Inferior parietal cortex (tissue), 1 donor: ENCODE measurements at regions not wholly inside any gene's neighbourhood (a gene's known extent, or its start where the extent isn't known, plus 50 kb on each side); places are given as distances from the start of the nearest gene placed in this dataset.
"Not testable (repeated sequence)": the region's sequence is repeated elsewhere in the genome, so short reads cannot be mapped to it uniquely, and the experiment has no call there.

Source experiments
- DNase-seq: peaks from one replicate; pipeline ENCODE4 v3.0.0-alpha.2; 2016; ENCODE audit errors: extremely low spot score

DNA sequence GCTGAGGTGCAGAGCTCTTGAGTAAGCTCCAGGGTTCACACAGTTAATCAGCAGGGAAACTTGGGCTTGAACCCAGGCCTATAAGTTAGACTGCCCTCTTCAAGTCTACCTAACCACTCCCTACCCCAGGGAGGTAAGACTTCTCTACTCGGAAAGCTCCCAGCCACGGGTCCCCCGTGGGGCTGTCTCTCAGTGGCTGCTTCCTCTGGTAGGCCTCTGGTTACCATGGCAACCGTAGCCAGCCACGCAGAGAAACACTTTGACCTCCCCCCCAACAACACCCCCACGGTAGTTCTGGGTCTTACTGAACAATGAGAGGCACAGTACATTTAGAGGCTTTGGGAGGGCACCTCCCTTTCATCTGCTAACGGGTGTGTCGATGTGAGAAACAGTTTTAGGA is 245.2 kb downstream of the AACS start:
- DNase-seq: no peak

DNA sequence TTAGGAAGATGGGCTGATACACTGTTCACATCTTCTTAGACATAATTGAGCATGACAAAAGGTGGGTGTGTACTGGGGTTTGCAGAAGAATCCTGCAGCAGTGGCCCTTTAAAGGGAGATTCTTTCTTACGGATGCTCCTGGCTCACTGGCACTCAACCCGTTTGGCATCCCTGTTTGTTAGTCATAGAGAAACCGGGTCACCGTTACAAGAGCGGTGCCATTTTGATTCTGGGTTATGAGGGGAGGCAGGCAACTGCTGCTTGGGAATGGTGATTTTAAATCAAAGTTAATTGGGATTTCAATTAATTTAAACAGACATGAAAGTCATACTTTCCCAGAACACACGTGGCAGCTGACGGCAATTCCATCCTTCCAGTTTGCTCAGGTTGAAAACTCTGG is 245.8 kb downstream of the AACS start:
- no peak for DNase-seq

DNA sequence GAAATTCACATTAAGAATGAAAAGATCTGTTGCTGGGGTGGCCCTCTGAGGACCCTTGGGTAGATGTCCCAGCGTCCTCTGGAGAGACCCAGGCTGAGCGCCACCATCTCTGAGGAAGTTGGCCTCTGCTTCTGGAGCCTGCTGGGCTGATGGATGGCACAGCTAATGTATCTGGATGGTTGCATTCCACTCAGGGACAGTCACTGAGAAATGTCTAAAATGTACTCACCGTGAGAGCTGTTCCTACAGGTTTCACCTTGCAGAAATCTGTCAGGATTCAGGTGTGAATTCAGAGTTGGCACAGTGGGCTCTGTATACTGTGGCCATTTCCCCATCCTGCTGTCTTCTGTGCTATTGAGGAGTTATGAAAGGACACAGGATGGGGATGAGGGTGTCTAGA is 247.2 kb downstream of the AACS start:
- DNase-seq: no peak

DNA sequence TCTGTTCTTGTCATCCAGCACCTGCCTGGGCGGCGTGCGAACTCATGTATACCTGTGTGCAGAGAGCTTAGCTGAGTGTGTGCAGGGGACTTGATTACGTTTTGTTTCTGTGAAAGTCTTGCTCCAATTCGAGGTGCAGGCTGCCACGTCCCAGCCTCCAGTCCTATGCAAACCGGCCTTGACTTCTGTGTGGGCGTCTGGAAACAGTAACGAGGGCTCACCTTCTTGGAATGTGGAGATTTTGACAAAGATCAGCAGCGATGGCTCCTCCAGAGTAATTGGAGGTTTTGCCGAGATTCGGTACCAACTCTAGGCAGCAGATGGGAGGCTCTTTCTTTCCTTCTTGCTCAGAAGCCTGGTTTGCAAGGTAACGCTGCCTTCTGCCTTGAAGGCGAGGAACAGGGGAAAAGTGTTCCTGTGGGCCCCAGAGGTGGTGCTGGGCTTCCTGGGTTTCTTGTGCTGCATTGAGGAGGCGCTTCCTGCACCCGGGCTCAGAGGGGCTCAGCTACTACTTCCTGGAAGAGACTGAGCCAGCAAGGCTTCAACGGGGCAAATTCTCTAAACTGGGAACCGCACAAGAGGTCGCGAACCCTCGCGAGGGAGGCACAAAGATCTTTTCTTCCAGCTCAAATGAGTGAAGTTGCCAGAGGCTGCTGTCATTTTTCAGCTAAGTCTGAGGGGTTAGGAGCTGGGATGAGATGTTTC is 249.0 kb downstream of the AACS start:
- DNase-seq: no peak

DNA sequence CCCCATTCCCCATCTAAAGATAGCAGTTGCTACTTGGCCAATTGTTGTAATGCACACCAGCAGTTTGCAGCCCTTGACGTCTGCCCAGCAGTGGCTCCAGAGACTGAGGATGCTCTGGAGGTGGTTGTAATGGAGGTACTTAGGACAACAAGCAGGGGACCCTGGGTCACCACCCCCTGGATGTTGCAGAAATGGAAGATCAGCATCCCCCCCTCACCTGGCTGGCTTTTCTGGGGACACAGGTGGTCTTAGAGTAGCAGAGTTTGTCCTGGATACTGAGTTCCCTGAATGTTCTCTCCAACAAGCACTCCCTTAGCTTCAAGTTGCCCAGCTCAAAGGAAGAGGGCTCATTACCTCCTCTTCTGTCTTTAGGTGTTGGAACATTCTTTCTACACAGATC is 250.5 kb downstream of the AACS start:
- no peak for DNase-seq

DNA sequence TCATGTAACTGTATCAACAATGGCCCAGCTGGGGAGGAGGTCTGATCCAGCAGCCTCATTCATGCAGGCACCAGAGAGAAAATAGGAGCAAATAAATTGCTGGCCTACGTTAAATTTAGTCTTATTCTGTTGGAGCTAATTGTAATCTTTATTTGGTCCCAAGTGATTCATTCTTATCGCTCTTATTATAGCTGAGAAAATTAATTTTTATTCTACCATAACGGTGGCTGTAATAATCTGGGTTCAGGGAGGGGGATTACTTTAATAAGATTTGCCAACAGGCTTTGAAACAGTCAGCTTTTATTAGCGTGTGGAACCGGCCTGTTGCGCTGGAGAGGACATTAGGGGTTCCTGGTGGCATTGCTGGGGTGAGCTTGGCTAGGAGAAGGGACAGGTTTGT is 254.9 kb downstream of the AACS start:
- DNase-seq: no peak

DNA sequence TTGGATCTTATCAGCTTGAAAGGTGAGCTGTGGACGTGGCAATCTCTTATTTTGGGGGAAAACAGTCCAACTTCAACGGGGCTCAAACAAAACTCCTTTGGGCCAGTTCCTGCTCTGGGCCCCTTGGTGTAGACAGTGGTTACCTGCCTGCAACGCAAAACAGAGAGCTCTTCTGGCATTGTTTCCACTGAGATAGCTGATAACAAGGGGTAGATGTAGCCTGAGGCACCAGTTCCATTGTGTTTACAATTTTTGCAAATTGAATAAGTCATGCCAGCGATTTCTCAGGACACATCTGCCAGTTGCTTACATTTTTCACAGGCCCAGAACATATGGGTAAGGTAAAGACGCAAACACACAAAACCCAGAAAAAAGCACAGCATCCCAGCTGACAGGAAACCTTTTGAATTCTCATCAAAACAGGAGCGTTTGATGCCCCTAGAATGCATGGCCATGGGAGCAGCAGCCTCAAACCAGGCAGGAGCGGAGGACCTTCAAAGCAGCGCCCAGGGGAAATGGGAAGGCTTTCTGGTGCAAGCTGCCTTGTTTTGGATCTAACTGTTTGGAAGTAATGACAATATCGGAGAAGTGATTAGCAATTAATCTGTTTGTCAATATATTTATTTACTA is 259.7 kb downstream of the AACS start:
- no peak for DNase-seq

DNA sequence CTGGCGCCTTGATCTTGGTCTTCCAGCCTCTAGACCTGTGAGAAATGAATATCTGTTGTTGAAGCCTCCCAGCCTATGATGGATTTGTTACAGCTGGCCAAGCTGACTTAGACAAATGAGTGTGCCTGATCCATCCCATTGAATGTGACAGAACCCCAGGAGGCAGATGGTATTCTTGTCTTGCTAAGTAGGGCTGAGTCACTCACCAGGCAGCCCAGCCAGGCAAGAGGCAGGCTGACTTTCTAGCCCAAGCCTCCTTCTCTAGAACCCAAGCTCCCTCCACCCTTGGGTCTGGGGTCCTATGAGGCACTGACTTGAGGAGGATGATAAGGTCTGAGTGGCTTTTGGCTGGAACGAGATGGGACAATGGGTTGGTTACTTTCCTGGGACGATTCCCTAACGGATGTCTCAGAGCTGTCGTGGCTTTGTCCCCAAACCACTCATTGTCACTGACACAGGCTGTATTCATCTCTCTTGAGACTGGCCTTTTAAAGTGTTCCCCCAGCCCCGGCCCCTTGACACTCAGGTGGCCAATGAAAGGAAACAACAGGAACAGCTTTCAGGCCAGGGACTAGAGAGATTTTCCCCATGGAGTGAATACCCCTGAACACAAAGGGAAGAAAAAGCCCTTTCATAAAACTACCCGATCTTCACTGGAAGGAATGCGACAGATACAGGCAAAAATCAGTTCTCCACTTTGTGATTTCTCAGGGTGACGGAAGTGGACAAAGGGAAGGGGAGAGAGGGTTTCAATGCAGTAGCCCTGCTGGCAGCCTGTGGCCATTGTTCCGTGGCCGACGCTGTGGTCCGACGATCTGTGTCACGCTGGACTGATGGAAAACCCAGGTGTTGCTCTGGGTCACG is 264.2 kb downstream of the AACS start:
- no peak for DNase-seq

DNA sequence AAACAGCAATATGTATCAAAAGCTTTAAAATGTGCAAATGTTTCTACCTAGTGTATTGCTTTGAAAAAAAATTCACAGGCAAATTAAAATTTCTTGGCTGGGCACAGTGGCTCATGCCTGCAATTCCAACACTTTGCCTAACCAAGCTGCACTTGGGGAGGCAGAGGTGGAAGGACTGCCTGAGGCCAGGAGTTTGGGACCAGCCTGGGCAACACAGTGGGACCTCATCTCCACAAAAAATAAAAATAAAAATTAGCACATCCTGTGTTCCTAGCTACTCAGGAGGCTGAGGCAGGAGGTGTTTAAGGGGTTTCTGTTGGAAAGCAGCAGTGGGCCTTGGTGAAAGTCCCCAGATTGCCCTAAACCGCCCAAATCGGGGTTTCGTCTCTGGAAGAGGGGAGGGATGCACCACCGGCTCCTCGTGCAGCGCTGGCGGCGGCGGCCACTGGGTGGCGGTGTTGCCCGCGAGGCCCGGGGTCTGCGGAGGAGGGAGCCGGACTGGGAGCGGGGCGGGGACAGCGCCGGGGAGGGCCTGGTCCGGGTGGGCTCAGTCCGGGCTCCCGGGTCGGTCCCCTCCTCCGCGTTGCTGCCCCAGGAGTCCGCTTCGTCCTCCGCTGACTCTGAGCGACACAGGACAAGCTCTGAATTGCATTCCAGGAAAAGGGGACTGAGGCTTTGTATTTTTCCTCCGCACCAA is 265.6 kb downstream of the AACS start:
- peak; percentile 74 for DNase-seq

DNA sequence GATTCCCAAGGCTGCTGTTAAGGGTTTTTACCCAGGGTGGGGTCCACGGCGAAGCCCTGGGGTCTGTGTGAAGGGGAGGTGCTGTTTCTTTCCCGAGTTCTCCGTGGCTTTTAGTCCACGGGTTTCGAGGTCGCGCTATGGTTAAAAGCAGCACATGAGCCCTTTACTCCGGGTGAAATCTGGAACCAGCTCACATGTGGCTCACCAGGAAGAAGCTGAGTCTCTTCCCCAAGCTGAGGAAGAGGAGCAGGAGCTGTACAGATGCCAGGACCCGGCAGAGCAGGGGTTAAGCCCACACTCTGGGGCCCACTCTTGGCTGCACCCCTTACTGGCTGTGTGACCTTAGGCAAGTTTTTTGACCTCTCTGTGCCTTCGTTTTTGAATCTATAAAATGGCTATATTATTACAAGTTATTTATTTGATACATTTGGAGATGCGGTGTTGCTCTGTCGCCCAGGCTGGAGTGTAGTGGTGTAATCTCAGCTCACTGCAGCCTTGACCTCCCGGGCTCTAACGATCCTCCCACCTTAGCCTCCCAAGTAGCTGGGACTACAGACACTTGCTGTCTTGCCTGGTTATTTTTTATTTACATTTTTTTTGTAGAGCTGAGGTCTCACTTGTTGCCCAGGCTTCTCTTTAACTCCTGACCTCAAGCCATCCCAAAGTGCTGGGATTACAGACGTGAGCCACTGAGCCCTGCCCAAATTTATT is 266.3 kb downstream of the AACS start:
- DNase-seq: no peak

DNA sequence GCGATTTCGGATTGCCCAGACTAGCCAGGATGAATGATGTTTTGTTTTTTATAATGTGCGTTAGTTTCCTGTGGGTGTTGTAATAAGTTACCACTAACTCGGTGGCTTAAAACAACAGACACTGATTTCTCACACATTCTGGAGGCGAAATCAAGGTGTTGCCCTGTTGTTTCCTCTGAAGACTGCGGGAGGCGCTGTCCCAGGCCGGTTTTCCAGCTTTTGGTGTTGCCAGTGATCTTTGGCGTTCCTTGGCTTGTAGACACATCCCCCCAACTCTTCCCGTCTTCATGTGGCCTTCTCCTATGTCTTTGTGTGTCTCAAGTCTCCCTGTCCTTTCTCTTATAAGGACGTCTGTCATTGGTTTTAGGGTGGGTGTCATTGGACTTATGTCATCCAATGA is 267.7 kb downstream of the AACS start:
- no peak for DNase-seq

DNA sequence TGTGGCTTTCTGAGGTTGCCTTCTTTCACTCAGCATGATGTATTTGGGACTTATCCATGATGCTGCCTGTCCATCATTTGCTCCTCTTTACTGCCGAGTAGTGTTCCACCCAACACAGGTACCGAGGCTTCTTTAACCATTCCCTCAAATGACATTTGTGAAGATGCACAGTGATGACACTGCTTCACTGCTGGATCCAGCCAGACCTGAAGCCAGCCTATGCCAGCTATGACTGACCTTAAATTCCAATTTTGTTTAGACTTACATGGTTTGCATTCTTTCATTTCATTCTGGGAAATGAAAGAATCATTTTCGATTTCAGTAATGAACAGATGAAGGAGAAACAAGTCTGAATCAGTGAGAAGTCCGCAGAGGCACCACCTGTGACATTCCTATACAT is 271.0 kb downstream of the AACS start:
- no peak for DNase-seq

DNA sequence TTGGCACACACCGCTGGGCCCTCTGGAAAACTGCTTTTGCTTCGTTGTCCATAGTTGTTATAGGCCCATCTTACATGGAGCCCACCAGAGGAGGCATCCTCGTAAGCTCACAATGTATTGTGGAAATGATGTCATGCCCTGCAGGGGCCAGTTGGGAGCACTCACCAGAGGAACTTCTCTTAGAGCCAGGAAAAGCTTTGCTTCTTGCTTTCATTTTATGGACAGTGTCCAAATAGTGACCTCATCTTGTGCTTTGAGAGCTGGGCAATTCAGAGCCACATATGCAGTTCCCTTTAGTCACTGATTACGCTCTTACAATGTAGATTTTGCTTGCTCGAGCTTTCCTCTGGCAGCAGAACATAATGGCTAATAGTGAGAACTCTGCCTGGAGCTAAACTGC is 275.6 kb downstream of the AACS start:
- DNase-seq: peak; percentile 75

DNA sequence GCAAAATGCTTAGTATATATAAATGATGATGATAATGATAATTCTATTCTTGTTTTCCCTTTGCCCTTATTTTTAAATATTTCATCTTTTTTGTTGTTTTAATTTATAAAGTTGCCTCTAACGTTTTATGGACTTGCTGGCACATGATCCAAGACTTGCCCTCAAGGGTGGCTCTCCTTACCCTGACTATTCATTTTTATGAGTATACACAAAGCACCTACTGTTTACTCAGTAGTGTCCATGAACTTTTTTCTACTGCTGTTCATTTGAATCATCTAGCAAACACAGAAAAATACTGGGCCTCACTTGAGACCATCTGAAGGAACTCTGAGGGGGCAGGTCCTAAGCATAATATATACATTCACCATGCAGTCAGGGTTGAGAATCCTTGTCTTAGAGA is 276.2 kb downstream of the AACS start:
- DNase-seq: no peak

DNA sequence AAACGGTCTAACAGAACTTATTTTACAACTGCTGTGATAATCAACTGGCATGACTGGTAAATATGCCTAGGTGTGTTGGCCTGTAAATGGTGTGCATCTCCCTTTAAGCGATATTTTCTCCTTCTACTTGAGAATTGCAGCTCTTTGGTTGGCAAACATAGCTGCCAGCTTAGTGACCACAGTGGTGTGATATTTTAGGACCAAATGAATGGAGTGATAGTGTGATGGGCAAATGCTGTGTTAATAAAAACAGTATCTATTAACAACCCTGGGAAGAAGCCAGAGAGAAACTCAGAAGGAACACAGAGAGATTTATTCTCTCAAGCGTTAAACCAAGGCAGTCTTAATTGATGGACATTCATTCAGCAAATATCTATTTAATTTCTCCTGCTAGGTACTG is 278.4 kb downstream of the AACS start:
- DNase-seq: no peak

DNA sequence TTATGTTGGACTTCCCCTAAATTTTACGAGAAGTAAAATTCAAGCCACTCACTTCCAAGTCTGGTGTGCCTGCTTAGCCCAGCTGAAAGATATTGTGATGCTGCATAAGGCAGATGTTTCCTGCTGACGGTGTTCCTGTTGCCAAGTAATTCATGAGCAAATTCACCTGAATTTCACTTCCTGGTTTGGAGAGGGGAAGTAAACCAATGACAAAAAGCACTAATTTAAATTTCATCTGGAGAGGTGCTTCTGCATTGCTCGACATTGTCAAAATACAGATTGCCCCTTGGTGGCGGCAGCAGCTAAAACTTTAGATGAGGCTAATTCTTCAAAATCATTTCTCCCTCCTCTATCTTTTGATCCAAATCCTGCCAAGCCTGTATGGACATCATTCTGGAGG is 281.1 kb downstream of the AACS start:
- DNase-seq: peak; percentile 79

DNA sequence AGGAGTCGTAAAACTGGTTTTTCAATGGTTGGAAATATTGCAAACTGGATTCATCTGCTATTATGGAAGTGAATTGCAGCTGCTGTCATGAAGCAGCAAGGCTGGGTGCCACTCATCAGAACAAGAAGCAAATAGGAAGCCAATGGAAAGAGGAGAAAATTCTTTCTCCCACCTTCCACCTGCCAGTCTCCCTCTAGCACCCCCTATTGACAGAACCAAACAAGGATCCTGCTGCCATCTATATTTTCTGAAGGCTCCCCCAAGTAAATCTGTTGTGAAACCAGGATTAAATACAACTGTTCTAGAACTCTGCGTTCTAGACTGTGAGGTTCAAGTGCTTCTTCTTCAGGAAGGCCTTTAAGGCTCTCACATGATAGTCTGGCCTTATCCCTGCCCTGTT is 286.6 kb downstream of the AACS start:
- no peak for DNase-seq

DNA sequence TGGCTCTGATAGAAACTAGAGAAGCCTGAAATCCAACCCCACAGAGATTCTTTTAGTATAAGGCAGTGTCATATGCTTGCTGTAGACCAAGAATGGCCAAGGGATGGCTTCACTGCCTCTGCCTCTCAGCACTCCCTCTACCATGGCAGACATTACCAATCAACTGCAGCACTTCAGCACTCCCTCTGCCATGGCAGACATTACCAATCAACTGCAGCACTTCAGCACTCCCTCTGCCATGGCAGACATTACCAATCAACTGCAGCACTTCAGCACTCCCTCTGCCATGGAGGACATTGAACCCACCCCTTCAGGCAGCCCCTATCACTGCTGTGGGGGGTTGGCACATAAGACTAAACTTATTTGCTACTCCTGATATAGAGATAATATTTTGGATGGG is 287.8 kb downstream of the AACS start:
- not testable (repeated sequence) for DNase-seq

DNA sequence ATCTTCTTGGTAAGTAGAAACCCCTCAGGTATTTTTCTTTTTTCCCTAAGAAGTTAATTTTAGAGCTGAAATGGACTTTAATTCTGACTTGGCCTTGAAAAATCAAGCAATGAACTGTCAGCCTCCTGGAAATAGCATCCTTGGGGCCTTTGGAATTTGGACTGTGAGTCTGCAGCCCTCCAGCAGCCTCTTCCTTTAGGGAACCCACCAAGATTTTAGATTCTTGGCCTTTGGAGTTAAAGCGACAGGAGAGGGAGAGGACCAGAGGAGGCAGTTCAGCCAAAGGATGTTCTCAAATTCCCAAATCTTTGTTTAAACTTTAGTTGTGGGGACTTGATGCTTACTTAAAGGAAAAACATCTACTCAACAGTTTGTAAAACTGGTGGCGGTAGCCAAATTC is 288.6 kb downstream of the AACS start:
- no peak for DNase-seq

DNA sequence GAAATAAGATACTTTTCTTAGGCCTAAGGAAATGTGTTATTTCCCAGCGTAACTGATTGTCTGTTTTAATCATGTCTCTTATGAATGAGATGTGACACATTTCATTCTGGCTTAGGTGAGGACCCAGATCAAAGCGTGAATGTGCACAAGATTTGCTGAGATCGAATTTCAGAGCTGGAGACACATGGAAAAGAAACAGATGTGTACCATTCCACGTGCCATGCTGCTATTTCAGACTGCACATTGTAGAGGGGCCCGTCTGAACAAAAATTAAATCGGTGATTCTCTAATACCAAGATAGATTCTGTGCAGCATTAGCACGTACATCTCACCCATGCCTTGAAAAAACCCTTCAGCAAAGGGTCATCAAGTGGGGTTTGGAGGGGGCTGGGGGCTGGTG is 290.4 kb downstream of the AACS start:
- no peak for DNase-seq

DNA sequence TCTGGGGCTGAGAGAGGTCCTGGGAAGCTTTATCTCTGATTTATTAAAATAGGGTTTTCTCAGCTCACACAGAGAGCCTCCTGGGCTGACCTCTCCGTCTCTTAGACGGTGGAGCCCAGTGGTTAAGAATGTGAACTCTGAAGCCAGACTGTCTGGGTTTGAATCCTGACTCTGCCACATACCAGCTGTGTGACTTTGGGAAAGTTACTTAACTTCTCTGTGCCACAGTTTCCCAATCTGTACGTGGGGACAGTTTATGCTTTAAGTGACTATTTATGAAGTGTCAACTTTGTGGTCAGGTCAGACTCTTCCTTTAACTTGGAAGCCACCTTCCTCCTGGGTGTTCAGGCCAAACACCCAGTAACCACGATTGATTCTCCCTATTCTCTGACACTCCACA is 290.9 kb downstream of the AACS start:
- no peak for DNase-seq

DNA sequence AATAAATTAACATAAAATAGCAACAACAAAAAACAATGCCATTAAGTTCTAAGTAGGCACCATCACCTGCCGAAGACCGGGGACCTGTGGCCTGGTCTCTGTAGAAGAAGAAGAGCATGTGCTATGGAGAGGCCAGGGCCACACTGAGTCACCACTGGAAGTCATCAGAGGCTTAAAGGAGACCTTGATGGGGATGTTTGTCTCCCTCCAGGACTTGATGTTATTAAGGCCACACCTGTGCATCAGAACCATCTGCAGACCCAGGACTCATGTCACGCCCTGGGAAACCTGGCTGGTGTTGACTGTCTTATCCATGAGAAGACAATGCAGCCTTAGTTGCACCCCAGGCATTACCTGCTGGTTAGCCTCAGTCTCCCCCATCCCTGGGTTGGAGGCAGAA is 292.3 kb downstream of the AACS start:
- no peak for DNase-seq
